Adrenal gland (tissue), 5 donors: ENCODE measurements at regions not wholly inside any gene's neighbourhood (a gene's known extent, or its start where the extent isn't known, plus 50 kb on each side); places are given as distances from the start of the nearest gene placed in this dataset.

ENCODE experiments used
- POLR2A ChIP-seq, 2 donors: fragments of 450-650 bp; IDR thresholded peaks; one replicate each; pipeline ENCODE4 v1.6.1; 2017; ENCODE audit warnings: antibody characterized with exemption in 2 of 2, mild to moderate bottlenecking in 2 of 2, moderate library complexity in 1 of 2
- TF ChIP-seq, protein P1 (sequence below), 6 experiments: fragments of 450-650 bp in 4 of 6; fragments of 200-600 bp in 2 of 6; sonication (generic) in 1 of 6; IDR thresholded peaks; 1 replicate in 5 of 6; 2 replicates in 1 of 6; pipeline versions ENCODE4 v1.5.1 to v1.8.0; 2016 to 2021; ENCODE audit warnings: antibody characterized with exemption in 6 of 6, mild to moderate bottlenecking in 2 of 6, moderate library complexity in 1 of 6
- donor health status: DM: no; HTN: no; CAD: no.

DNA sequence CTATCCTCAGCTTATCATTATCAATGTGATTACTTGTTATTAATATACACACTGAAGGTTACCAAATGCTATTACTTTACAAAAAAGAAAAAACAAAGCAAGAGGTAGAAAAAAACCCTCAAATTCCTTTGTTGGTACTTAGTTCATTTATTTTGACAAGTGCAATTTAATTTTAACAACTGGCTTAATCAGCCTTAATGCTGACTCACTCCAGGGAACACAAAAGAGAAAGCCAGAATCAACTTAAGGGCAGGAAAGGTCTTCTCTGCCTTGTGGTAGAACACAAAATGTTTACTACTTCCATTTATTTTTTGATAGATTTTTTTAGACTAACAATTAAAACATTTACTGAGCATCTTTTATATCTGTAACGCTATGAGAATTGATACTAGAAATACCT, 417.1 kb downstream of the PCDH17 start:
- TF ChIP-seq, protein P1, sequence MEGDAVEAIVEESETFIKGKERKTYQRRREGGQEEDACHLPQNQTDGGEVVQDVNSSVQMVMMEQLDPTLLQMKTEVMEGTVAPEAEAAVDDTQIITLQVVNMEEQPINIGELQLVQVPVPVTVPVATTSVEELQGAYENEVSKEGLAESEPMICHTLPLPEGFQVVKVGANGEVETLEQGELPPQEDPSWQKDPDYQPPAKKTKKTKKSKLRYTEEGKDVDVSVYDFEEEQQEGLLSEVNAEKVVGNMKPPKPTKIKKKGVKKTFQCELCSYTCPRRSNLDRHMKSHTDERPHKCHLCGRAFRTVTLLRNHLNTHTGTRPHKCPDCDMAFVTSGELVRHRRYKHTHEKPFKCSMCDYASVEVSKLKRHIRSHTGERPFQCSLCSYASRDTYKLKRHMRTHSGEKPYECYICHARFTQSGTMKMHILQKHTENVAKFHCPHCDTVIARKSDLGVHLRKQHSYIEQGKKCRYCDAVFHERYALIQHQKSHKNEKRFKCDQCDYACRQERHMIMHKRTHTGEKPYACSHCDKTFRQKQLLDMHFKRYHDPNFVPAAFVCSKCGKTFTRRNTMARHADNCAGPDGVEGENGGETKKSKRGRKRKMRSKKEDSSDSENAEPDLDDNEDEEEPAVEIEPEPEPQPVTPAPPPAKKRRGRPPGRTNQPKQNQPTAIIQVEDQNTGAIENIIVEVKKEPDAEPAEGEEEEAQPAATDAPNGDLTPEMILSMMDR (IDR thresholded peaks at IDR 0.05): no peak
- no peak for TF ChIP-seq POLR2A (IDR thresholded peaks at IDR 0.05)
